ENCODE measurements at regions not wholly inside any gene's neighbourhood (a gene's known extent, or its start where the extent isn't known, plus 50 kb on each side); places are given as distances from the start of the nearest gene placed in this dataset.

DNA sequence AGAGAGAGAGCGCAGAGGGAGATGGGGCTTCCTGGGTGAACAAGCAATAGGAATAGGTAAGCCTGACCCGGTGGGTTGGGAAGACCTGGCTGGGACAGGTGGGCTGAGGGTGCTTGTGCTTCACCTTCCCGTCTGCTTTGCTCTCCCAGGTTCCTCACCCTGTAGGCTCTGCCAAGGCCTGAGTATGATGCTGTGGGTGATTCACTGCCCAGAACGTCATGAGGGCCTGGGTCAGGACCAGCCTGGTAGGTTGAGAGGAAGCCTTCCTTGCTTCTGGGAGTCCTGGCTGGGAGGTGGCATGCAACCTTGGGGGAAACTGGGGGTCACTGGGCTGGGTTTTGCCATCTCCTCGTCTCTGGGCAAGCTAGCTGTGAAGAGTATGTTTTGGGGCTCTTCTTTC, 220.2 kb upstream of the APCDD1 start:
- DNase-seq (ENCODE audit: low spot score in 2 of 2, unreplicated experiment in 2 of 2): no peak
- H3K9me3 Mint-ChIP-seq: peaks cover 12% of the 10 kb centered on the region
- peak overlapping the region; percentile 88 for H3K27ac Mint-ChIP-seq
- H3K27me3 Mint-ChIP-seq (ENCODE audit: low read depth): no peaks in the 10 kb centered on the region
- H3K4me3 Mint-ChIP-seq: no peak overlapping the region
- H3K36me3 Mint-ChIP-seq: no peaks in the 10 kb centered on the region
- TF ChIP-seq, protein P1, sequence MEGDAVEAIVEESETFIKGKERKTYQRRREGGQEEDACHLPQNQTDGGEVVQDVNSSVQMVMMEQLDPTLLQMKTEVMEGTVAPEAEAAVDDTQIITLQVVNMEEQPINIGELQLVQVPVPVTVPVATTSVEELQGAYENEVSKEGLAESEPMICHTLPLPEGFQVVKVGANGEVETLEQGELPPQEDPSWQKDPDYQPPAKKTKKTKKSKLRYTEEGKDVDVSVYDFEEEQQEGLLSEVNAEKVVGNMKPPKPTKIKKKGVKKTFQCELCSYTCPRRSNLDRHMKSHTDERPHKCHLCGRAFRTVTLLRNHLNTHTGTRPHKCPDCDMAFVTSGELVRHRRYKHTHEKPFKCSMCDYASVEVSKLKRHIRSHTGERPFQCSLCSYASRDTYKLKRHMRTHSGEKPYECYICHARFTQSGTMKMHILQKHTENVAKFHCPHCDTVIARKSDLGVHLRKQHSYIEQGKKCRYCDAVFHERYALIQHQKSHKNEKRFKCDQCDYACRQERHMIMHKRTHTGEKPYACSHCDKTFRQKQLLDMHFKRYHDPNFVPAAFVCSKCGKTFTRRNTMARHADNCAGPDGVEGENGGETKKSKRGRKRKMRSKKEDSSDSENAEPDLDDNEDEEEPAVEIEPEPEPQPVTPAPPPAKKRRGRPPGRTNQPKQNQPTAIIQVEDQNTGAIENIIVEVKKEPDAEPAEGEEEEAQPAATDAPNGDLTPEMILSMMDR (IDR thresholded peaks at IDR 0.05; ENCODE audit: unreplicated experiment): no peak
- peaks cover 67% of the 10 kb centered on the region for H3K4me1 Mint-ChIP-seq

DNA sequence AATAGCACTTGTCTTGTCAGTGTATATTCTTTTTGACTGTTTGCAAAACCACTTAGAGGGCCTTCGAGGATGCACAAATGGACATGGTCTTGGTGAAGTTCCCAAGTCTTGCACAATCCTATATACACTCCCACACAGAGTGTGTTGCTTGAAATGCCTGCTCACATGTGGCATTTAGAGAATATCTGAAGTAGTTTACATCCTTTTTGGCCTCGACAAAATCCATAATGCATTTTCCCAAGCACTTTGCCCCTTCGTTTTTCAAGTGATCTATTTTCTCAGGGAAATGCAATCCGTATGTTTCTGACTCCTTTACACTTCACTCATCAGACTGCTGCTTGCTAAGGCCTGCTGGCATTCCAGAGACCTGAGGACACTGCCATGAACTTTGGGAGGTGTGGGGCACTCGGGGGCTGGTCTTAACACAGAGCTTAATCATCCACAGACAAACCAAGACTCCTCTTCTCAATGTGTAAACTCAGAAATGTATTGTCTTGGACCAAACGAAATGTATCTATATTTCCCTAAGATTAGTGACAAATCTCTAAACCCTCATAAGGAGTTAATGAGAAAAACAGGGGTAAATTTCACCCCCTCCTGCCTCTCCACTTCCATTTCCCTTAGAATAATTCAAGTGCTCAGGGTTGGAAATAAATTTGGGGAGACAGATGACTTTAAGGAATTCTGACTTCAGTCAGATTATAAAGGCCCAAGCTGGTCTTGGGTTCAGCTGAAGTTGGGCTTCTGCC, 219.3 kb upstream of the APCDD1 start:
- Mint-ChIP-seq H3K27me3 (ENCODE audit: low read depth) (no peaks in the 10 kb centered on the region), H3K36me3 (no peaks in the 10 kb centered on the region)

DNA sequence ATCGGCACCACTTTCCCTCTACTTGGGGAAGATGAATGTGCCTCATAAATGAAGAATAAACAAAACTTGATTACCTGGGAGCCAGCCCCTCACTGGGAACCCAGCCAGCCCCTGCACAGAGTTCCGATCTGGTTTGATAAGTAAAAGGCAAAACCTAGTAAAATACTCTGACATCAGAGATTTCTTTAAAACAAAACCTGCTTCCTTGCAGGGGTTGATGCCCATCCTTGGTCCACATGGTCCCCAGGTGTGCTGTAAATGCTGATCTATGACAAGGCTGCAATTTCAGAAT, 218.8 kb upstream of the APCDD1 start:
- Mint-ChIP-seq H3K4me1 (peaks cover 81% of the 10 kb centered on the region), H3K27ac (peak overlapping the region; percentile 88), H3K27me3 (ENCODE audit: low read depth) (no peaks in the 10 kb centered on the region), H3K9me3 (peaks cover 12% of the 10 kb centered on the region), H3K36me3 (no peaks in the 10 kb centered on the region), H3K4me3 (no peak overlapping the region)
- TF ChIP-seq, protein P1 (IDR thresholded peaks at IDR 0.05; ENCODE audit: unreplicated experiment): no peak
- peak; percentile 43 to 74 for DNase-seq (ENCODE audit: low spot score in 2 of 2, unreplicated experiment in 2 of 2)

More for the DNA sequence above, 219.3 kb upstream of the APCDD1 start:
- Mint-ChIP-seq H3K9me3 (peaks cover 12% of the 10 kb centered on the region), H3K27ac (peak overlapping the region; percentile 88), H3K4me1 (peaks cover 75% of the 10 kb centered on the region), H3K4me3 (no peak overlapping the region)
- TF ChIP-seq, protein P1 (IDR thresholded peaks at IDR 0.05; ENCODE audit: unreplicated experiment): no peak
- no peak for DNase-seq (ENCODE audit: low spot score in 2 of 2, unreplicated experiment in 2 of 2)

DNA sequence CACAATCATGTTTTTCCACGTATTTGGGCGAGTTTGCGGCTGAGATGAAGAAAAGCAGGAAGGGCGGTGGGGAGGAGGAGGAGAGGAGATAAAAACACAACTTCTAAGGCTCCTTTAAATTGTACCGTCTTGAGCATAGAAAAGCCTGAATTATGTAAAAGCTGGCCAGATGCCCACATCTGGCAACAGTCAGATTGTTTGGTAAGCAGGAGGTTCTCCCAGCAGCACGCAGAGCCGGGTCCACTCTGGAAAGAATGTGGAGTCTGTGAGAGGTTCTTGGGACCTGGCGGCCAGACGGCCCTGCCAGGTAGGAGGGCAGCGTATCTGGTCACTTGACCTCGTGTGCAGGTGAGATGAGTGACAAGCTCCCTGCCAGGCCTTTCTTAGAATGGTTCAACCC, 215.3 kb upstream of the APCDD1 start:
- H3K4me1 Mint-ChIP-seq: peaks cover 92% of the 10 kb centered on the region
- DNase-seq (ENCODE audit: low spot score in 2 of 2, unreplicated experiment in 2 of 2): peak in 1 of 2 experiments; percentile 60
- H3K27me3 Mint-ChIP-seq (ENCODE audit: low read depth): no peaks in the 10 kb centered on the region
- H3K4me3 Mint-ChIP-seq: peak overlapping the region; percentile 4
- peak overlapping the region; percentile 82 for H3K27ac Mint-ChIP-seq
- no peaks in the 10 kb centered on the region for H3K9me3 Mint-ChIP-seq
- TF ChIP-seq, protein P1 (IDR thresholded peaks at IDR 0.05; ENCODE audit: unreplicated experiment): no peak
- no peaks in the 10 kb centered on the region for H3K36me3 Mint-ChIP-seq

DNA sequence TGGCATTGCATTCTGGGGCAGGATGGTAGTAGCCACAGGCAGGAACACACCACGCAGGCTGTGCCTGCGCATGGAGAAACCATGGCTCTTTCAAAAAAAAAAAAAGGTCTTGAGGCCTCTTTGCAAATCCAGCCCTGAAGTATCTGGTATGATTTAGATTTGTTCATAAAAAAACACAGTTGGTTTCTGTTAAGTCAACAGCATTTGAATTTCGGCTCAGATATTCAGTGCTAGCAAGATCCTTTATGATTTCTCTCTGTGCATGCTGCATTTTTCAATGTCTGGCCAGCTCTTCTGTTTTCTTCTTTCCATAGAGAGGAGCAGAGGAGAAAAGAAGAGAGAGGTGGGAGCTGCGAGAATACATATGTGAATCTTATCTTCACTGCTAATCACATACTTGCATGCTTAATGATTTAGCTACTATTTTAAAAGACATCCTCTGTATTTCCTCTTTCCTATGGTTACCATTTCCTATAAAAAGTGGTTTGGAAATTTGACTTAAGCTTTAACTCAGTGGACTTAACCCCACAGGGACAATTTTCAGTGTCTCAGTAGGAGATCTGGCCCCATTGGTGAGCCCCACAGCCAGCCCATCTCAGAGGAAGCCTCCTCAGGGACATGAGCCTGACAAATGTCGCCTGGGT, 214.3 kb upstream of the APCDD1 start:
- Mint-ChIP-seq H3K27ac (peak overlapping the region; percentile 82), H3K27me3 (ENCODE audit: low read depth) (no peaks in the 10 kb centered on the region), H3K36me3 (no peaks in the 10 kb centered on the region), H3K9me3 (no peaks in the 10 kb centered on the region), H3K4me3 (no peak overlapping the region), H3K4me1 (peaks cover 89% of the 10 kb centered on the region)
- TF ChIP-seq, protein P1 (IDR thresholded peaks at IDR 0.05; ENCODE audit: unreplicated experiment): no peak
- no peak for DNase-seq (ENCODE audit: low spot score in 2 of 2, unreplicated experiment in 2 of 2)
